GM19025 (cell line): ENCODE measurements at regions not wholly inside any gene's neighbourhood (a gene's known extent, or its start where the extent isn't known, plus 50 kb on each side); places are given as distances from the start of the nearest gene placed in this dataset.

Source experiments
- ATAC-seq: cut with Tn5 transposase; IDR thresholded peaks from one replicate; pipeline ENCODE4 v1.9.1; 2021; ENCODE audit warnings: mild to moderate bottlenecking, low read depth, moderate library complexity; ENCODE audit not compliant: unreplicated experiment

DNA sequence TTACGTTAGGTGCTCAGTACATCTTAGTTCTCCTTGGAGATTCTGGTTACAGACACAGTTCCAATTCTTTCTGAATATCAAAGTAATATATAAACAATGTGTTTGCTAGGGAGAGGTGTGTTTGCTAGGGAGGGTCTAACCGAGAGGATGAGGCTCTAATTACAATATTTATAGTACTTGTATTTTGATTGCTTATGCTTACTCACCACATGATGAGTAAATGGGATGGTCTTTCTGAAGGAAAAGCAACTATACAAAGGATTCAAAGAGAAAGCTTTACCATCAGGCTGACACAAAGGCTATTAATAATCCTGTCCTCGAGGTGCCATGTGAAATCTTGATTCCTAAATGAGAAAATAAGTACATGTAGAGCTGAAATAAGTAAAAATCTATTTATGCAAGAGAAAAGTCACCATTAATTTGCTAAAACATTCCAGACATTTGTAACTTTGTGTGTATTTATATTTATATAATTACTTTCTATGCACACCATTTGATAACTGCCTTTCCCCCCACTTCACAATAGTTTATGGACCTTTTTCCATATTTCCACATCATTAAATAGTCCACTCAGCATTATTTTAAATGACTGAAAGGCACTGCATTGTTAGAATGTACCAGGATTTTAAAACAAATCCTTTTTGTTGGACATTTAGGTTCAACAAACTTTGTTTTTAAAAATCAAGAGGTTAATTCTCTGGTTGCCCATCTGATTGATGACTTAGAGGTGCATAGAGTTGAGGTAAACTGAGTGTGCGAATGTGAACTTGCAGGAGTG, 94.5 kb upstream of the FN1 start:
- no peak for ATAC-seq

DNA sequence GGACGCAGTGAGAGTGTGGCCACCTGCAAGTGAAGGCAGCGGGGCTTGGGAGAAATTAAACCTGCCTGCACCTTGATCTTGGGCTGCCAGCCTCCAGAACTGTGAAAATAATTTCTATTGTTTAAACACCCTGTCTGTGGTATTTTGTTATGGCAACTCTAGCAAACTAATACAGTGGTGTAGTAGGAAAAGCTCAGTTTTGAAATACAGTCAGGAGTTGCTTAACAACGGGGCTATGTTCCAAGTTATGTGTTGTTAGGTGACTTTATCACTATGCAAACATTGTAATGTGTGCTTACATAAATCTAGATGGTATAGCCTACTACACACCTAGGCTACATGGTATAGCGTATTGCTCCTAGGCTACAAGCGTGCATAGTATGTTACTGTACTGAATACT, 93.4 kb upstream of the FN1 start:
- ATAC-seq: no peak

DNA sequence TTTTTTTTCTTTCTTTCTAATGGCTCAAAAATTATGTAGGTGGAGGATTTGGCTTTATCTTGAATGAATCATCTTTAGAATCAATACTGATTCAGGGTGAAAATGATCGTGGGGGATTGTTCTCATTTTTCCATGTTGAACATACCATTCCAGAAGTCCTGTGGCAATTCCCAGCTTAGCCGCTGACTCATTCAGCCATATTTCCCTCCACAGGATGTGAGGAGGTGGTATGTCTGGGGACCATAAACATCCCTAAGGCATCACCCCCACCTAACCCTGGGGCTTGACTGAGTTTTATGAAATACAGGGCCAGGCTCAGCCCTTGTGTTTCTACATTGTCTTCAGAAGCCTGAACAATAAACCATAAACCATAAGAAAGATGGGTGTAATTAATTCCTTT, 92.7 kb upstream of the FN1 start:
- no peak for ATAC-seq

DNA sequence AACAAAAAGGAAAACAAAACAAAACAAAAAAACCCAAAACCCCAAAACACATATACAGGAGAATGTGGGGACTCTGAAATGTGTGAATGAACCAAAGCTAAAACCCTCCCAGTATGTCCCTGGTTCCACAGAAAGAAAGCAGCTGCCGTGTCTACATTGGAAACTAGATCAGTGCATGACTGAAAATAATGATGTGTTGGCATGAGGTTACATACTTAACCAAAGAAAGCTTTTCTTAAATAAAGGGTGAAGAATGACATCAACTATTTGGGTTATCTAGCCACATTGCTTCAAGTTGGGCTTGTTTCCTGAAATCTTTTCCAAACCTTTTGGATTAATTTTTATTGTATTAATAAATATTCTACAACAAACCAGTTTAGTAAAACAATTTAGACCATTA, 91.9 kb upstream of the FN1 start:
- no peak for ATAC-seq

DNA sequence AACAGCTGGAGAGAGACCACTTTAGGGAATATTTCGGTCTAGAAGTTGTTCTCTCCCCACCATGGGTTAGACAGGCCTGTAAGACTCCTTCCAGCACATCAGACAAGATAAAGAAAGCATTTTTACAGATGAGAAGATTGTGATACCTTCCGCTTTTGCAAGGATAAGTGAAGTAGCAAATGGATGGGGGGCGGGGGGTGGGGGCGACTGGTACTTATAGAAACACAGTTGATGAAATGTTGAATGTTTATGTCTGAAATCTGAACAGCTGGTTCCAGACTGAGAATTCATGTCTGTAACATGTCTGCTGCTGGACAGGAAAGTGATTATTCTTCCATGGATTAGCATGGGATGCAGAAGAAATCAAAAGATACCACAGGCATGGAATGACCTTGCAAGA, 90.5 kb upstream of the FN1 start:
- no peak for ATAC-seq

DNA sequence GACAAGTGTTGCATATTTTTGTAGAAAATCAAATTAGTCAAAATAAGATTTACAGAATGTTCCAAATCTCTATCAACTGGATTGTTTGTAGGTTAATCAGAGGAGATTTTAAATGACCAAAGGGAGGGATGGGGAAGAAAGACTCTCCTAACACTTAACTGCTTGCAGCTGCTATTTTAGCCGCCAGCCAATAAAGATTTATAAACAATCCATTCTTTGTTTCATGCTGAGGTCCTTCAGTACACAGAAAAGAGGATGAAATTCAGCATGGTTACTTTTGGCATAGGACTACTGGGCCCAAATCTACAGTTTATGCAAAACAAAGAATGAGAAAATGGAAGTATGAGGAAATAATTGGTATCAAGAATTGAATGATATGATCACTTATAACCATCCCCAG, 86.4 kb upstream of the FN1 start:
- no peak for ATAC-seq

DNA sequence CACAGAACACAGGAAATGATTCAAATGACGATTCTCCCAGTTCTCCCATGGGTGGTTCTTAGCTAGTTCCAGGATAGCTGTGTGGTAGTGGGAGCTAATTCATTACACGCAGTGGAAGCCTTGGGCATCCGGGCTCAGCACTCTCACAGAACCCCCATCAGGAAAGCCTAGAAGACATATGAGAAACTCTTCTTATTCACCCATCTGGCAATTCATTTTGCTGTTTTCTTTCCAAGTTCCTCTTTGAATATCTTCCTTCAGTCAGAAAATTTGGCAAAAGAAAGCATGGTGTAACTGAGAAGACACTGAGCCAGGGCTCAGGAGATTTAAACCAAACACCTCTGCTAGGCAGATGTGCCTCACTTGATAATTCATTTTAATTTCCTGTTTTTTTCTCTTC, 85.2 kb upstream of the FN1 start:
- no peak for ATAC-seq

DNA sequence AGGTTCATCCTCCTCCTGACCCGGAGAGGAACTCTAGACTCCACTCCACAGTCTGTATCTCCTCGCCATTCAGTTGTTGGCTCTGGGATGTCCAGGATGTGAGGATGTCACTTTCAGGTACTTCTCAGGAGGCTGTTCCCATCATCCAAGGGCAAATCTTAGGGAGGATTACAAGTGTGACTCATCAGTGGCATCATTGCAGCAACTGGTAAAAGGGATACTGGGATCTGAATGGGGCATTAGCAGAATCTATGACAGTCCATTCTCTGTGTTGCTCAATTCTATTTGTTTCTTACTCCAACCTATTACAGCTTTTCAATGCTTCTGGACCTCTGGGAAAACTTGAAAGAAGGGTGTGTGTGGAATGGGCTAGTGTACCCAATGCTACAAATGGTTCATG, 81.5 kb upstream of the FN1 start:
- no peak for ATAC-seq

DNA sequence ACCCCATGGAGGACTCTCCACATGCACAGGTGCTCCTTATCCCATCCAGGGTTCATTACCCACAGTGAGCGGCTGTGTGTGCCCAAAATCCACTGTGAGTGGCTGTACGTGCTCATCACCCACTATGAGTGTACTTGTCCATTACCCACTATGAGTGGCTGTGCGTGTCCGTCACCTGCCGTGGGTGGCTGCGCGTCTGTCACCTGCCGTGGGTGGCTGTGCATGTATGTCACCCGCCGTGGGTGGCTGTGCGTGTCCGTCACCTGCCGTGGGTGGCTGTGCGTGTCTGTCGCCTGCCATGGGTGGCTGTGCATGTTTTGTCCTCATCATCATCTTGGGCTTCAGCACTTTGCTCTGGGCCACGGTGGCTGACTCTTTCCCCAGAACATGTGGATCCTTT, 78.6 kb upstream of the FN1 start:
- no peak for ATAC-seq

DNA sequence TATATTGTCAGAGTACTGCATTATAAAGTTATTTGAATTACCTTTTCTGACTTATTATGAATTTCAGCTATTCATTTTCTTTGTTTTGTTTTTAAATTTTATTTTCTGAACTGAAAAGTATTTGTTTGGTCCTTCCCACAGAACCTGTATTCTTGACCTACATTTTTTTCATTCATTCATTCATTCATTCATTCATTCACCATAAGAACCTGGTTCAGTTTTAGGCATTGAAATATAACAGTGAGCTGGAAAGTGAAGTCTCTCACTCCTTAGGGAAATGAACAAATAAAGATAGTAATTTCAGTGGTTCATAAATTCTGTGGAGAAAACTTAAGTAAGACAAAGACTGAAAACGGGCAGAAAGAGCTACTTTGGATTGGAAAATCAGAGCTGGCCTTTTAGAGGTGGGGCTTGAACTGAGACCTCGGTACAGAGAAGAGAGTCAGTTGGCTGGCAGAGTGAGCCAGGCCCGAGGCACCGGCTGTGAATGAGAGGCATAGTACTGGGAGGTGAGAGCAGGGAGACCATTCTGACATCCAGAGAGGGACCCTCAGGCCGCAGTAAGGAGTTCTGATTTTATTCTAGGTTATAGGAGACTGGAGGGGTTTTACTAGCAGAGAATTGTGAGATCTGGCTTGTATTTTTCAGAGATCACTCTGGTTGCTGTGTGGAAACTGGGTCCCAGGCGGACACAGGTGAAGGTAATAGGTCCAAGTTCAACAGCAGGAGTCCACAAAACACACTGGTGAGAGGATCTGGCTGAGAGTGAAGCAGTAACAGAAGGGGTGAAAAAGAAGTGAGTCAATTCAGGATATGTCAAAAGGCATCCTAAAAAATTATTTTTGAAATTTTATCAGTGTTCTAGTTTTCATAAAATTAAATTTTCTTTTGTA, 75.8 kb upstream of the FN1 start:
- no peak for ATAC-seq

DNA sequence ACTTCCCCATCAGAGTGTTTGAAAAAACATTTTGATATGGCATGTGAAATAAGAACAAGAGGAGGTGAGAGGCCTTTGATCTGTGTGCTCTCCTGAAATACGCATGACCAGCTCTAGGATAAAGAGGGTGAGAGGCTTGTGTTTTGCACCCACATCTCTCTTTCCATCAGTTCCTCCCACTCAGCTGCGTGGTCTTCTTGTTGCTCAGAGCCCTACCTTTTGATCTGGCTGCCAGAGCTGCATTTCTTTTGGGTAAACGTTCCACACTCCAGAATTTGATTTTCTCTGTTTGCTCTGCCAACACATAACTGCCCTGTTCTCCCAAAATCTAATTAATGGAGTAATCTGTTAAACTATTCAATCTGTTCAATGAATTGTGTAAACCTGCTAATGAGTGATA, 72.0 kb upstream of the FN1 start:
- no peak for ATAC-seq

DNA sequence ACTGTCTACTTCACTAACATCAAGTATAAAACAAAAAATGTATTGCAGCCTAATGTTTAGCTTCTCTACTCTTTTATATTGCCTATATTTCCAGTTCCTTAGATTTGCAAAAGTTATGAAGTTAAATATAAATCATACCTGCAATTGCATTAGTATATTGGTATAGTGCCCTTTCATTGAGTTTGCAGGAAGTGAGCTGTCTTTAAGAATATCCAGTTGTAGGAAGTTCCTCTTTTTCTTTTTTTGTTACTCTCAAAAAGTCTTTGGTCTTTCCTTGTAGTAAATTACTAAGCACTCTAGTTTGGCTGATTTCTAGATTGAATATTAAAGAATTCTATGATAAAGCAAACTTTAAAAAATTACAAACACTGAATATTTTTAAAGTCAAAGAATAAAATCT, 71.3 kb upstream of the FN1 start:
- ATAC-seq: no peak

DNA sequence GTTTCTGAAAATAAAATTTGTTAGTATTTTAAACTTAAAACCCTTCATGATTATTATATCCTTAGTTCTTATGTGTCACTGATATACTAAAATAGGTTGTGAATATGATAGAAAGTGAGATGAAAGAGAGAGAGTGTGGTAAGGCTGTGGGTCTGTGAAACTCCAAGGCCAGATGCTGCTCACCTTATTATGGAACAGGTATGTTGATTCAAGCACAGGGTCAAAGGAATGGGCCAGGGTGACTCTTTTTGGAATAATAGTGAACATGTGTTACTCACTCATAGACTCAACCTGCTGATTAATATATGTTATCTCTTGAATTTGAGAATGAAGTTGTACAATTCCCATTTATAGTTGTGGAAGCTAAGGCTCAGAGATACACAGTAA, 70.7 kb upstream of the FN1 start:
- ATAC-seq: no peak

DNA sequence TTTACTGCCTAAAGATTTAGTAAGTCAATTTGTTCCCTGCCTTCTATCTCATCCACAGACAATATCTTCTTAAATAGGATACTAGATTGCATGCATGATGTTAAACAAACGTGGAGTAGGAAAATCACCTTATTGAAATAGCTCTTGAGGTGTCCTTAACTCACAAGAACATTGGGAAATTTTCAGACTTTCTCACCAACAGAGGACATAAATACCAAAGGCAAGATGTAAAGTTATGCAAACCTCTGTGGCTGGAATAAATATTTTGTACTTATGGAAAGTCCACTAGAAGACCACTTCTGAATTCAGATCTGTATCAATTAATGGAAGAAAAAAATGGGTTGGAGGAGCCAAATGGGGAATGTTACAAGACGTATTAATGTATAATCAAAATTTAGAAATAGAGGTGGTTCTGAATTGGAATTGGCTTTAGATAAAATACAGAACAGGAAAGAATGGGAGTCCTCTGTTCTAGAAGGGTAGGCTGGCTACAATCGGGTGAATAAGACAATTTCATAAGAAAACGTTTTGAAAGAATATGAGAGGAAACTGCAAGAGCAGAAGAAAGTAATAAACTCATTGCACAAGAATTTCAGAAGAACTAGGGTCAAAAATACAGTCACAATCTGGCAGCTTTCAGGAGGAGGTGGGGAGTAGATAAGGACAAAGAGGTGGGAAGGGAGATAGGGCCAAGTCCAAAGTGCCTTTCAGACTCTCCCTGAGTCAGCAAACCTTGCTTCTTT, 69.3 kb upstream of the FN1 start:
- ATAC-seq: no peak

DNA sequence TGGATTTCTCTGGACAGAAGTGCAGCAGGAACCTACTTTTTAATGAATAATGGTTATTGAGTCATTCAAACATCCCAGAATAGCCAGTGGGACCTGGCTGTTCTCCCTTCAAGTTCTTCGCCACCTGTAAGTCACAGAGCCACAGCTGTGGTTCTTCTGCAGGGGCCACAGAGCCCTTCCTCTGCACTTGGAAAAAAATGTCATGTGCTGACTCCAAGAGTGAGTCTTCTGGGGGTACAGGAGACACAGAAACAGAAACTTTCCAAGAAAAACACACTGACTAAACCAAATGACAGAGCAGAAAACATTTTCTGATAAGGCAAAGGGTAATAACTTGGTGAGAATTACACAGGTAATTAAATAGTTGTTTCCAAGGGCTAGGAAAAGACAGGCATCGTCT, 68.7 kb upstream of the FN1 start:
- no peak for ATAC-seq

DNA sequence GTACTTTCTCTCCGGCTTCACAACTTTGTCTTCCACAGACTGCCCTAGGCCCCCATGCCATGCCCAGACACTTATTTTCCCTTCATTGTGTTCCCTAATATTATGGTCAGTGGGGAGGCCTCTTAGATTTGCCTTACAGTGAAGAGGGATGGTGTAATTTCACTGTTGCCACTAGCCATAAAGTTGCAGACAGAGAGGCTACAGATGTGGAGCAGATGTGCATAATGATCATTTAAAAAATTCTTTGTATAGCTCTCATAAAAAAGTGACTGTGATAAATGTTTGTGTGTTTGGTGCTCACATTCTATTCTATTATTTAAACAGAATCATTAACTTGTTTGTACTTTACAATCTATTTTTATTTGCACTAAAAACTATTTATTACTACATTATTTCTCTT, 67.5 kb upstream of the FN1 start:
- no peak for ATAC-seq

DNA sequence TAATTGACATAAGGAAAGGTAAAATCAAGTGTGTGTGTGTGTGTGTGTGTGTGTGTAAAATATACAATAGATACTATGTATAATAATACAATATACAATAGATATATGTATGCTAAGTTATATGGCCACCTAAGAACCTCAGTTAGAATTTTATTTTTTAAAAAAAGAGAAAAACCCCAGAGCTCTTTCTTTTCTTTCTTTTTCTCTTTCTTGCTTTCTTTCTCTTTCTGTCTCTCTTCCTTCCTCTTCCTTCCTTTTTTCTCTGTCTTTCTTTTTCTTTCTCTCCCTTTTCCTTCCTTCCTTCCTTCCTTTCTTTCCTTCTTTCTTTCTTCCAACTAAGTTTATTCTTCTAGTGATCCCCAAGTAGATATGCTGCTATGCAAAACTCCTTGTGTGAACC, 64.6 kb upstream of the FN1 start:
- ATAC-seq: no peak

DNA sequence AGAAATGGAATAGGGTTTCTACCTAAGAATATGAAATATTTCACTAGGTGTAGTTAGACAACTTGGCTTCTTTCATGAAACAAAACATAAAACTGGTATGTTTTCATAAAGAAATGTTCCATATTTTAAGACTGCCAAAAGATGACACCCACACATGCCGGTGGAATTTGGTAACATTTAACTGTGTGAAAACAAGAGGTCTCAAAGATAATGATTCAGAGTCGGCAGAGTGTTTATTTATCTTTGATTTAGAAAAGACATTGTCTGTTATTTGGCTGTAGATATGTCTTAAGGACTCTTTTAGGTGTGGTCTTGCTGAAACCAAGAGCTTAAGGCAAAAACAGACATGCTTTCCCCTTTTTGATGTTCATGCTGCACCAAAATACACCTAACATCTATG, 63.5 kb upstream of the FN1 start:
- ATAC-seq: no peak

DNA sequence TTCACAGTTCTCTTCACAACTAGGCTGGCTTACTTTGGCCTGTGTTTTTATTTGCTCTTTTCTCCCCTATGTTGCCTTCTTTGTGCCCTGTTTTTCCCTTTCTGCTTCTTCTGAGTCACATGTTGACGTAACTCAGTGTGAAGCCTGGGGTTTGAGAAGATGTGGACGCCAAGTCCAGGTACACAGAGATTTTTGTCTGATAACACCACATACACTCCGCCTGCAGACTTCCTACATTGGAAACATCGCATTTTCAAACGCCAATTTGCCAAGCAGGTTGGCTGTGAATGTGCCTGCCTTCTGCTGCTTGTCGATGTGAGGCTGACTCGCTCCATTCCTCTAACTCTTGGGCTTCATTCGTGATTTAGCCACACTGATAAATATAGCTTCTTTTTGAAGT, 62.6 kb upstream of the FN1 start:
- ATAC-seq: no peak

DNA sequence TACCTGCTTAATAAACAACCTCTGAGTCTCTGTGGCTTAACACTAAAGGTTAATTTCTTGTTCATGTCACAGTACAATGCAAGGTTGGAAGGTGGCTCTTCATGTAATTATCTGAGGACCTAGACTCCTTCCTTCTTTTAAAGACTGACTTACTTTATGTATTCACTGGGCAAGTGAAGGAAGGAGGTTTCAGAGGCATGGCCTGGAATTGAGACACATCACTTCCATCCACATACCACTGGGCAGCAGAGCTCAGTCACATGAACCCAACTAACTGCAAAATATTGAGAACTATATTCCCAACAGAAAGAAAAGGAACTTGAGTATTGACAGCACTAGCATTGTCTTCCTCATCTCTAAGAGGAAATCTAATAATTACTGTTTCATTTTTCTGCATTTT, 57.5 kb upstream of the FN1 start:
- ATAC-seq: no peak

DNA sequence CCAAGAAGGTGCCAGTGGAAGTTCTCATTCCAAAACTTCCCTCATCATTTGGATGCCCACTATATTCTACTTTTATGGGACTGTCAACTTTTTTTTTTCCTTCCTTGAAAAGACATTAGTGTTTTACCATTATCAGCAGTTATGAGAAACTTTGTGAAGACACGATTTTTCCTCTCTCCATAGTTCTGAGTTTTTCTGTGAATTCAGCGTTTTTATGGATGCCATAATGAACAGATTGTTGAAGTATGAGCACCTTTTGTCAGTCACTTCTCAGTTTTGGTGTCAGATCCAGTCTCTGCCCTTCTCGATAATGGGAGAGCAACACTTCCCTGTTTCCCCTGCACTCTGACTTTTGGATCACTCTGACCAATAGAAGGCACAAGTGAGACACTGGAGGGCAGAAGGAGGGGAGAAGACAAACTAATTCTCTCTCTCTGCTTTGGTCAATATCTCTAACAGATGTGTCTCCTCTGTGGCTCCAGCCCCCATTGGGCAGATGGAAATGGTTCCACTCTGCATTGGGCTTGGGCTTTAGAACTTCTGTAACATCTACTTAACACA, 53.5 kb upstream of the FN1 start:
- no peak for ATAC-seq
